ENCODE measurements at regions not wholly inside any gene's neighbourhood (a gene's known extent, or its start where the extent isn't known, plus 50 kb on each side); places are given as distances from the start of the nearest gene placed in this dataset.

DNA sequence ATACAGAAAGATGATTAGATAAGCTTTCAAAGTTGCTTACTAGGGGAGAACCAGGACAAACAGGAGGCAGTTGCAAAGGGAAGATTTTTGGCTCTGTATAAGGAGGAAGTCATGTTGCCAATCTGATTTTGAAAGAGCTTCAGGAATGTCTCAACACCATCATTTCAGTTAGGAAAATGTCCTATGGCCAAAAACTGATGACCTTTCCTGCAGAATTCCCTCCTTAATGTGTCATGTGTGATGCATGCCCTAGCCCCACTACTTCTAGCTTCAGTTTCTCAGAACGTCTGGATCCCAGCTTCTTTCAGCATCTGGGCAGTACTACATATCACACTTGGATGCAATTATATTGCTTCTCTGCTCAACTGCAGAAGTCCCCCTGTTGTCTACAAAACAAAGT, 211.5 kb upstream of the NREP start:
- TF ChIP-seq POLR2A (IDR thresholded peaks at IDR 0.05; ENCODE audit: low read depth) (no peak), CTCF (IDR thresholded peaks at IDR 0.05) (no peak)
